ENCODE measurements at regions not wholly inside any gene's neighbourhood (a gene's known extent, or its start where the extent isn't known, plus 50 kb on each side); places are given as distances from the start of the nearest gene placed in this dataset.

DNA sequence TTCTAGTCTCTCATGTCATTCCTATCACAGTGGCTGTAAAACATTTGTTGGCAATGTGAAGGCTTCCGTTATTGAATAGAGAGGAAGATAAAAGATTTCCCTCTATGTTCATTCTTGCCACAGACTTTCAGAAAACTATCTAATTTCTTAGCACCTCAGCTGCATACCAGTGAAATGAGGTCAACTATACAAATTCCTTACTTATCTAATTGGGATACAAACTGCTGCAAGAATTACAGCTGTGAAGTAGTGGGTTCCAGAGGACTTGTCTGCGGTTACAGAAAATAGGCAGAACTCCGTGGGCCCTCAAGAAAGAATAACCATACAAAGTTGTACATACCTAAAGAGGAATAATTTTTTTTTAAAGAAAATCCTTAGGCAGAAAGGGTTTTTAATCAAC is 175.8 kb downstream of the PPP1R2C start:
- peaks cover 10% of the 10 kb centered on the region for H3K4me1 Mint-ChIP-seq (ENCODE audit: low read depth)
- H3K4me3 Mint-ChIP-seq (ENCODE audit: low read depth): no peak overlapping the region
- H3K36me3 Mint-ChIP-seq (ENCODE audit: insufficient read depth): no peaks in the 10 kb centered on the region
- DNase-seq (ENCODE audit: low spot score, unreplicated experiment): no peak
- no peaks in the 10 kb centered on the region for H3K9me3 Mint-ChIP-seq (ENCODE audit: low read depth)
- TF ChIP-seq, protein P1, sequence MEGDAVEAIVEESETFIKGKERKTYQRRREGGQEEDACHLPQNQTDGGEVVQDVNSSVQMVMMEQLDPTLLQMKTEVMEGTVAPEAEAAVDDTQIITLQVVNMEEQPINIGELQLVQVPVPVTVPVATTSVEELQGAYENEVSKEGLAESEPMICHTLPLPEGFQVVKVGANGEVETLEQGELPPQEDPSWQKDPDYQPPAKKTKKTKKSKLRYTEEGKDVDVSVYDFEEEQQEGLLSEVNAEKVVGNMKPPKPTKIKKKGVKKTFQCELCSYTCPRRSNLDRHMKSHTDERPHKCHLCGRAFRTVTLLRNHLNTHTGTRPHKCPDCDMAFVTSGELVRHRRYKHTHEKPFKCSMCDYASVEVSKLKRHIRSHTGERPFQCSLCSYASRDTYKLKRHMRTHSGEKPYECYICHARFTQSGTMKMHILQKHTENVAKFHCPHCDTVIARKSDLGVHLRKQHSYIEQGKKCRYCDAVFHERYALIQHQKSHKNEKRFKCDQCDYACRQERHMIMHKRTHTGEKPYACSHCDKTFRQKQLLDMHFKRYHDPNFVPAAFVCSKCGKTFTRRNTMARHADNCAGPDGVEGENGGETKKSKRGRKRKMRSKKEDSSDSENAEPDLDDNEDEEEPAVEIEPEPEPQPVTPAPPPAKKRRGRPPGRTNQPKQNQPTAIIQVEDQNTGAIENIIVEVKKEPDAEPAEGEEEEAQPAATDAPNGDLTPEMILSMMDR (IDR thresholded peaks at IDR 0.05; ENCODE audit: unreplicated experiment): no peak
- H3K27ac Mint-ChIP-seq: peak overlapping the region; percentile 37
- H3K27me3 Mint-ChIP-seq: no peaks in the 10 kb centered on the region

DNA sequence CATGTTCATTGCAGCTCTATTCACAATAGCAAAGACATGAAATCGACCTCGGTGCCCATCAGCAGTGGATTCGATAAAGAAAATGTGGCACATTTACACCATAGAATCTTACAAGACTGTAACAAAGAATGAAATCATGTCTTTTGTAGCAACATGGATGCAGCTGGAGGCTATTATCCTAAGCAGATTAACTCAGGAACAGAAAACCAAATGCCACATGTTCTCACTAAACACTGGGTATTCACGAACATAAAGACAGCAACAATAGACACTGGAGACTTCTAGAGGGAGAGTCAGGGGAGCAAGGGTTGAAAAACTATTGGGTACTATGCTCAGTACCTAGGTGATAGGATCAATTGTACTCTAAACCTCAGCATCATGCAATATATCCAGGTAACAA is 180.5 kb downstream of the PPP1R2C start:
- H3K27ac Mint-ChIP-seq: no peak overlapping the region
- no peaks in the 10 kb centered on the region for H3K4me1 Mint-ChIP-seq (ENCODE audit: low read depth)
- H3K27me3 Mint-ChIP-seq: no peaks in the 10 kb centered on the region

DNA sequence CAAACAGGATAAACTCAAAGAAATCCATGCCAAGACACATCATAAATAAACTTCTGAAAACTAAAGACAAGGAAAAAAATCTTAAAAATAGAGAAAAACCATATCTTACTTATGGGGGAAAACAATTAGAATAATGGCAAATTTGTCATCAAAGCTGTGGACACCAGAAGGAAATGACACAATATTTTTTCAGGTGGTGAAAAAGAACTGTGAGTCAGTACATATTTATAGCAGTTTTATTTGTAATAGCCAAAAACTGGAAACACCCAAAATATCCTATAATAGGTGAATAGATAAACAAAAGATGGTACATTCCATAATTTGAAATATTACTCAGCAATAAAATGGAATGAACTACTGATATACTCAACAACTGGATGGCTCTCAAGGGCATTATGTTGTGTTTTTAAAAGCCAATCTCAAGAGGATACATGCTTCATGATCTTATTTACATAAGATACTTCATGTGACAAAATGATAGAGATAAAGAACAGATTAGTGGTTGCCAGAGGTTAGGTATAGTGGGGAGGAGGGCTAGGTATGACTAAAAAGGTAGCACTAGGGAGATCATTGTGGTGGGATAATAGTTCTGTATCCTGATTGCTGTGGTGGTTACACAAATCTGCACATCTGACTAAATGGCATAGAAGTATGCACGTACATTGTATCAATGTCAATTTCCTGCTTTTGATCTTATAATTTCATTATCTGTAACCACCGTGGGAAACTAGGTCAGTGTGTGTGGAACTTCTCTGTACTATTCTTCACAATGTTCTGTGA is 191.9 kb downstream of the PPP1R2C start:
- Mint-ChIP-seq H3K27me3 (no peaks in the 10 kb centered on the region), H3K27ac (no peak overlapping the region), H3K4me3 (ENCODE audit: low read depth) (no peak overlapping the region)

More for the DNA sequence above, 180.5 kb downstream of the PPP1R2C start:
- Mint-ChIP-seq H3K36me3 (ENCODE audit: insufficient read depth) (no peaks in the 10 kb centered on the region), H3K9me3 (ENCODE audit: low read depth) (peaks cover 3% of the 10 kb centered on the region), H3K4me3 (ENCODE audit: low read depth) (no peak overlapping the region)
- TF ChIP-seq, protein P1 (IDR thresholded peaks at IDR 0.05; ENCODE audit: unreplicated experiment): no peak
- DNase-seq (ENCODE audit: low spot score, unreplicated experiment): no peak

DNA sequence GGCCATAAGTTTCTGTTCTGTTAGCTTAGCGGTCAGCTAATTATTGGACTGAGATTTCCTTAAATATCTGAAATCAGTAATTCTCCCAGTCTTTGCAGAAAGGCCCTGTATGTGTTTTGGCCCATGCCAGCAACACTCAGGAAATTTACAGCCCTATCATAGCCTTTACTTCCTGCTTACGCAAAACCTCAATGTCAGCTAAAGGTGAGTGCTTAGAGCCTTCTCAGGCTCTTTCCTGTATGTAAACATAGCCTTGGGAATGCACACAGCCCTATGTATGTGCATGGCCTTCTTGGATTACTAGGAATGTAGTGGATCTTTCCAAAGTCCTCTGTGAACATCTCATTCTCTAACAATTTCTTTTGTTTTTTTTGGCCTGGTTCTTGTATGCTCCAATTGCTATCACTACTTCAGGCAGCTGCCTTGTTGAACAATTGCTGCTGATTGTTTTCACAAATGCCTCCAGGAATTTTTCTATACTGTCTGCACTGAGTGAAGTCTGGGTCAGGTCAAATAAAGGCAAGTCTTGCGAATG is 200.0 kb downstream of the PPP1R2C start:
- H3K27me3 Mint-ChIP-seq: no peaks in the 10 kb centered on the region
- H3K4me1 Mint-ChIP-seq (ENCODE audit: low read depth): no peaks in the 10 kb centered on the region
- H3K4me3 Mint-ChIP-seq (ENCODE audit: low read depth): no peak overlapping the region
- no peaks in the 10 kb centered on the region for H3K36me3 Mint-ChIP-seq (ENCODE audit: insufficient read depth)
- TF ChIP-seq, protein P1 (IDR thresholded peaks at IDR 0.05; ENCODE audit: unreplicated experiment): no peak
- H3K27ac Mint-ChIP-seq: no peak overlapping the region
- DNase-seq (ENCODE audit: low spot score, unreplicated experiment): no peak
- peaks cover 3% of the 10 kb centered on the region for H3K9me3 Mint-ChIP-seq (ENCODE audit: low read depth)

More for the DNA sequence above, 191.9 kb downstream of the PPP1R2C start:
- peaks cover 8% of the 10 kb centered on the region for H3K9me3 Mint-ChIP-seq (ENCODE audit: low read depth)
- TF ChIP-seq, protein P1 (IDR thresholded peaks at IDR 0.05; ENCODE audit: unreplicated experiment): no peak
- no peaks in the 10 kb centered on the region for H3K4me1 Mint-ChIP-seq (ENCODE audit: low read depth)
- H3K36me3 Mint-ChIP-seq (ENCODE audit: insufficient read depth): peaks cover 2% of the 10 kb centered on the region
- DNase-seq (ENCODE audit: low spot score, unreplicated experiment): no peak

DNA sequence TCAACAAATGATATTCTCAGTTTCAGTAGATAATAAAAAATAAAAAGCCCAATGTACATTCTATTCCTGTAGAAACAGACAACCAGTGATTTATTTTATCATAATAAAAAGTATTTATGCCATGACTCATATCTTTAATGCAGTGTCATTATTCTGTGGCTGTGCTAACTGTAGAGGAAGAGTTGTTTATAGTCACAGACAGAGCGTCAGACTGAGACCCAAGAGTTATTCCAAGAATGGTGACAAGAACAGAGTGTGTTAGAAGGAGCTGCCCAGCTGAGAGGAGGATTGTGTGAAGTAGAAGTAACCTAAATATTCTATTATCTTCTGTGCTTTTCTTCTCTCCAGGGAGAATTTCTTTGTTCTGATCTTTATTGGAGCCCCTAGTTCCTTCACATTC is 210.7 kb downstream of the PPP1R2C start:
- Mint-ChIP-seq H3K4me3 (ENCODE audit: low read depth) (no peak overlapping the region), H3K36me3 (ENCODE audit: insufficient read depth) (no peaks in the 10 kb centered on the region), H3K4me1 (ENCODE audit: low read depth) (no peaks in the 10 kb centered on the region), H3K27me3 (no peaks in the 10 kb centered on the region), H3K9me3 (ENCODE audit: low read depth) (peaks cover 7% of the 10 kb centered on the region), H3K27ac (no peak overlapping the region)
- TF ChIP-seq, protein P1 (IDR thresholded peaks at IDR 0.05; ENCODE audit: unreplicated experiment): no peak
- DNase-seq (ENCODE audit: low spot score, unreplicated experiment): no peak
